ENCODE measurements at regions not wholly inside any gene's neighbourhood (a gene's known extent, or its start where the extent isn't known, plus 50 kb on each side); places are given as distances from the start of the nearest gene placed in this dataset.
"Not testable (repeated sequence)": the region's sequence is repeated elsewhere in the genome, so short reads cannot be mapped to it uniquely, and the experiment has no call there.

DNA sequence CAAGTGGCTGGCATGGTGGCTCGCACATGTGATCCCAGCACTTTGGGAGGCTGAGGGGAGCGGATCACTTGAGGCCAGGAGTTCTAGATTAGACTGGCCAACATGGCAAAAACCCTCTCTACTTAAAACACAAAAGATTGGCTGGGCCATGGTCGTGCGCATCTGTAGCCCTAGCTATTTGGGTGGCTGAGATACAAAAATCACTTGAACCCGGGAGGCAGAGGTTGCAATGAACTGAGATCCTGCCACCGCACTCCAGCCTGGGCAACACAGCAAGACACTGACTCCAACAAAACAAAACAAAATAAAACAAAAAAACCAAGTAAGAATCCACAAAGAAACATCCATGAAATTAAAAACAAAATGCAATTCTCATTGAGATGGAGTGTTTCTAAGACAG, 630.6 kb downstream of the UQCRFS1 start:
- no peak for DNase-seq

DNA sequence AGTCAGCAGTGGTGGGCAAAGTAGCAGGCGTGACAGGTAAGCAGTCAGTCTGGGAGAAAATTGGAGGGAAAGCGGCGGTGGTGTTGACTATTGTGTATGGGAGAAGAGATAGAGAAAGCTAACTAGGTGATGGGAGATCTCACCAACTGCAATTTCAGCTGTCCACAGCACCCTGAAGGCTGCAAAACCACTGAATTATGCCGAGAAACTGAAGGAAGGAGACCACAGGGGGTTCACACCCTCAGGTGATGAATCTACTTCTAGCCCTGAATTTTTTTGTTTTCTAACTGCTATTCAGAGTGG, 631.5 kb downstream of the UQCRFS1 start:
- no peak for DNase-seq

DNA sequence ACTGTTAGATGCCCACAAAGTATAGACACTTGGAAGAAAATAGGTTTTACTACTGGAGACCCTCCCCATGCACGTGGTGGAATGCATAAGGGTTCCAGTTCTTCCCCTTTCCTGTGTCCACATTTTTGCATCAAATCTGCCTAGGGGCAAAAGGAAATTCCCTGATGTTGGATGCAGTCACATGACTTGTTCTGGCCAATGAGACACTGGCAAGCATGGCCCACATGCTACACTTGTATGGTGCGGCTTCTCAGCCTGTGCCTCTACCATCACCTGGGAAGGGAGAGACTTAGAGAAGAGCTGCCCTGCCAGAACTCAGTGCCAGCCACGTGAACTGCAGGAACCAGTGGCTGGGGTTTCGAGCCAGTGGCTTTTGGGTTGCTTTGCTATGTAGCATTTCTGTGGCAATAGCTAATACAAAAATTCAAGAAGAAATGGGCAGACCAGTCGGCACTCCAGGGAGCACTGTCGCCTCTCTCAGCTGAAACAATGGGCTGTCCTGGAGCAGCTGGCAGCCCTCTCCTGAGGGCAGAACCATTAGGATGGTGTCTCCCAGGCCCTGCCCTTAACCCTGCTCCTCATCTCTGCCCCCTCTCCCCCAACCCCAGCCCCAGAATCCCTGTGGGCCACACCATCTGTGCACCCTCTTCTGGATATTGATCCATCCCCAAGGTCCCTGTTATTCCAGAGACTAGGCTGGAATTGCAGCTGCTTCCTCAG, 634.0 kb downstream of the UQCRFS1 start:
- DNase-seq, result no peak

DNA sequence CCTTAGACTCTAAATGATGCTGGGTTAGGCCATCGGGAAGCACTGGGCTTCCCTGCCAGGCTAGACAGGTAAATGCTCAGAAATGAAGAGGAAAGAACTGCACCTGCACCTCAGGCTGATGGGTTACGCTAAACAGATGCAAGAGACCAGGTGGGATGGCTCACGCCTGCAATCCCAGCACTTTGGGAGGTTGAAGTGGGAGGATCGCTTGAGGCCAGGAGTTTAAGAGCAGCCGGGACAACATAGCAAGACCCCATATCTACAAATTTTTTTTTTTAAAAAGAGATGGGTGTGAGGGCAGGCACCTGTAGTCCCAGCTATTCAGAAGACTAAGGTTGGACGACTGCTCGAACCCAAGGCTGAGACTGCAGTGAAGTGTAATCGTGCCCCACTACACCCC, 634.7 kb downstream of the UQCRFS1 start:
- DNase-seq, result no peak

DNA sequence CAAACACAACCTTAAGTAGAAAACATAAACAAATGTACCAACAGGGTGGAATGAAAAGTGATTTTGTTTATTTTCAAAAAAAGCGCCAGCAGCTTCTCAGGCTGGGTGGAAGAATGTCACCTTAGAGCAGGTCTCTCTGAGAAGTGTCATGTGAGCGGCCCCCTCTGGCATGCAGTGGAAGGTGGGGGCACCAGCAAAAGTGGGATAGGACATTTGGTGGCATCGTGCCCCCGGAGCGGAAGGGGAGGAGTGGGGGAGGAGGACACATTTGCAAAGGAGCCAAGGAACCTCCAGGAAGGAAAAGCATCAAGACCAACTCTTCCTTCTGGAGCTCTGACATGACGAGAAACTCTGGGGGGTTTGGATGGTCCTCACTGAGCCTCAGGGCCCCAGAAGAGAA, 635.3 kb downstream of the UQCRFS1 start:
- no peak for DNase-seq

DNA sequence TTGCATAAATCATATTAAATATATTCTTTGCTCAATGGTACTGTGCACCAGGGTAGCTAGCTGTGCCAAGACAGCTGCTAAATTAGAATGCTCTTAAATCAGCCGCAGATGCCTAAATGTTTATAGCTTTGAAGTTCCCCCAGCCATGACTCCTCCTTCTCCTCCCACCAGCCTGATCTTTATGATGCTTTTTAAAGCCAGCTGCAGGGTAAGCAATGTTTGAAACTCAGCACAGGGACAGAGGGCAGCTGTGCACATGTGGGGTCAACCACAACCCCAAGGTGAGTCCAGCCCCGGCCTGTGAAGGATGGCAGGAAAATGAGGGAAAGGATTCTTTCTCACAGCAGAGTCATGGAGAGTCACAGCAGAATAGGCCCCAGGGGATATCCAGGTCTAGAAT, 635.7 kb downstream of the UQCRFS1 start:
- no peak for DNase-seq

DNA sequence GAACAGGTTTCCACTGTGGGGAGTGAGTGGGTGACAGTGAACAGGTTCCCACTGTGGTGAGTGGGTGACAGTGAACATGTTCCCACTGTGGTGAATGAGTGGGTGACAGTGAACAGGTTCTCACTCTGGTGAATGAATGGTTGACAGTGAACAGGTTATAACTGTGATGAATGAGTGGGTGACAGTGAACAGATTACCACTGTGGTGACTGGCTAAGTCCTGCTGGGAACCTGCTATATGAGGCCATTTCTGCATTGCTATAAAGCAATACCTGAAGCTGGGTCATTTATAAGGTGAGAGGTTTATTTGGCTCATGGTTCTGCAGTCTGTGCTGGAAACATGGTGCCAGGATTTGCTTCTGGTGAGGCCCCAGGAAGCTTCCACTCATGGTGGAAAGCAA, 637.1 kb downstream of the UQCRFS1 start:
- DNase-seq, result no peak

DNA sequence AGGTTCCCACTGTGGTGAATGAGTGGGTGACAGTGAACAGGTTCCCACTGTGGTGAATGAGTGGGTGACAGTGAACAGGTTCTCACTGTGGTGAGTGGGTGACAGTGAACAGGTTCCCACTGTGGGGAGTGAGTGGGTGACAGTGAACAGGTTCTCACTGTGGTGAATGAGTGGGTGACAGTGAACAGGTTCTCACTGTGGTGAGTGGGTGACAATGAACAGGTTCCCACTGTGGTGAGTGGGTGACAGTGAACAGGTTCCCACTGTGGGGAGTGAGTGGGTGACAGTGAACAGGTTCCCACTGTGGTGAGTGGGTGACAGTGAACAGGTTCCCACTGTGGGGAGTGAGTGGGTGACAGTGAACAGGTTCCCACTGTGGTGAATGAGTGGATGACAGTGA, 637.6 kb downstream of the UQCRFS1 start:
- DNase-seq, result not testable (repeated sequence)

DNA sequence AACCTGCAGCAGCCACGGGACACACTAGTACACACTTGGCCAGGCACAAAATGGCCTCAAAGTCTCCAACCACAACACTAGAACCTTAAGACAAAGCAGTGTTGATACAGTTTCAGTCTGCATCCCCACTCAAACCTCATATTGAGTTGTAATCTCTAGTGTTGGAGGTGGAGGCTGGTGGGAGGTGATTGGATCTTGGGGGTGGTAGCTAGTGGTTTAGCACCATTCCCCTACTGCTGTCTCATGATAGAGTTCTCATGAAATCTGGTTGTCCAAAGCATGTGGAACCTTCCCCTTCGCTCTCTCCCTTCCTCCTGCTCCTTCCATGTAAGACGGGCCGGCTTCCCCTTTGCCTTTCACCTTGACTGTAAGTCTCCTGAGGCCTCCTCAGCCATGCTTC, 638.7 kb downstream of the UQCRFS1 start:
- DNase-seq, result no peak

DNA sequence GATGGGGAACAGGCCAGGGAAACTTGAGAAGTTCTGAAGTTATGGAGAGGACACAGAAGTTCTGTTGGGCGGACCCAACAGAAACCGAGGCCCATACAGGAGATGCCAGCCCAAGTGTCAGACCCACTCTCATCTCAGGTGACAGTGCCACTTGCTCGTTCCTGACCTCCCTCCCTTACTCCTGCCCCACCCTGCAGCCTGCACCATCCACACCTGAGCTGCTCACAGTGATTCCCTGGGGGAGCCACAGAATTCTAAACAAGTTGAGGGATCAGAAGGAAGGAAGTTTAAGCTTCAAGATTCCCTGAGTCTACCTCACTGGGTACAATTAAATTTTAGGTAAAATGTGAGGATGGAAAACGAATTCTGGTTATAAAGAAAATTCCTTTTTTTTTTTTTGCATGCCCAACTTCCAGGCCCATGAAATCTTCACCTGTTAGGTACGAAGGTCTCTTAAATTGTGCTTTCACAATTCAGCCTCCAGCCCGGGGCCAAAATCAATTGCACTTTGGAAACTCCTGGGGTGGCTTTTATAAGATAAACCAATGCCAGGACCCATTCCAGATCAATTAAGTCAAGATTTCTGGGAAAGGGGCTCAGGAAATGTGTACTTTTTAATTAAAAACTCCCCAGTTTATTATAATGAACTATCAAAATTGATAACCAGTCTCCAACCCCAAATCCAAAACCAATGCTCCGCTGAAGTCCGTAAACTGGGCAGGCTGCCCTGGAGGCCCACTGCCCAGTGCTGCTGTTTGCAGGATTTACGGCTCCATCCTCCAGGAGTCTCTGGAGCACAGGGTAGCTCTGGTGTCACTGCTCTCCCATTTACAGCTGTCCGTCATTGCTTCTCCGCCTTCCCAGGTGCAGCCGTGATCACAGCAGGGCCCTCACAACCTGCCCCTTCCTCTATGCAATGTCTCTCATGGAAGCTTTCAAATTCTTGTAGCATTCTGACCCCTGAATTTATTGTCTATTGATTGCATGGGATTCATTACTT, 643.5 kb downstream of the UQCRFS1 start:
- DNase-seq, result no peak

DNA sequence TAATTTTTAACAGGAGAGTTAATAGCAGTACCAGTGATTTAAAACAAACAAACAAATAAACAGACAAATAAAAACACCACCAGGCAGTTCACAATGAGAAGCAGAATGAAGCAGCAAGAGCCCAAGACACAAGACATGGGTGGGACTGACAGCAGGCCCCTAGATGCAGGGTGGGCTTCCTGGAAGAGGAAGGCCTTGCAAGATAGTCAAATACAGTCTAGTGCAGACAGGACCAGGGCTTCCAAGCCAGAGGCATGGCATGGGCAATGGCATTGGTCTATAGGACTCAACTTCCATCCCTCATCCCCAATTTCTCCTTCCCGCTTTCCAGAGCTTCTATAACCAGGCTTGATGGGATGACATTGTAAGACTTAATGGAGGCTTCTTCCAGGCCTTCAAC, 645.1 kb downstream of the UQCRFS1 start:
- DNase-seq, result no peak

DNA sequence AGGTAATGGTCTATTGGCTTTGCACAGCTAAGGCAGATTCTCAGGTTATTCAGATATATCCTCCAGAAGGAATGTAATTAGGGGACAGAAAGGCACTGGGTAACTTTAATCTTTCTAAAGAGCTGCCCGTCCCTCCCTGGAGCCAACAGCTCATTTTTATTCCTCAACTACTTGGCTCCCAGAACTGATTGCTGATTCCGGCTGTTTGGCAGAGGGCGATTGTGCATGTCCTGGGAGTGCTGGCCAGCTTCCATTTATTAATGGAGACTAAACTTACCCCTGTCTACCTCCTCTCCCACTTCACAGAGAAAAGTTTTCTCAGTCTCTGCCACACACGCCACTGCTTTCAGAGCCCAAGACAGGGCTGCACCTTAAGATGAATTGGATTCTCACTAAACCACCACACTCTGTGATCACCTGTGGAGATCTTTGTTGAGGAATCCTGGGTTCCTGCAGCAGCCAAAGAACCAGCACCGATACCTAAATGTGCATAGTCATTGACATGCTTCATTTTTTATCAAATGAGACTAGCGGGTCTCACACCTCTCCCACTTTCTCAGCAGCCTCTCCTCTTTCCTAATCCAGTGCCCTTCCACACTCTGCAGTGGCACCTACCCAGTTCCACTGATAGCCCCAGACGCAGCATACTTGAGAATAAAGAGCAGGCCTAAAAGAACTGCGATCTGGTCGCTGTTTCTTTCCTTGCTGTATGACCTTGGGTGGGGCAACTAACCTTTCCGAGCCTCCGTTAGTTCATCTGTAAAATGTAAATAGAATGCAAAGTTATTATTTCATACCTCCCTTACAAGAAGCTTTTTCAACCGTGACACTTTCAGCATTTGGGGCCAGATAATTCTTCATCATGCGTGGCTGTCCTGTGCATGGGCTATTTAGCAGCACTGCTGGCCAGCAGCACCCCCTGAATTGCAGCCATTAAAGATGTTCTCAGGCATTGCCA, 648.7 kb downstream of the UQCRFS1 start:
- DNase-seq, result no peak

DNA sequence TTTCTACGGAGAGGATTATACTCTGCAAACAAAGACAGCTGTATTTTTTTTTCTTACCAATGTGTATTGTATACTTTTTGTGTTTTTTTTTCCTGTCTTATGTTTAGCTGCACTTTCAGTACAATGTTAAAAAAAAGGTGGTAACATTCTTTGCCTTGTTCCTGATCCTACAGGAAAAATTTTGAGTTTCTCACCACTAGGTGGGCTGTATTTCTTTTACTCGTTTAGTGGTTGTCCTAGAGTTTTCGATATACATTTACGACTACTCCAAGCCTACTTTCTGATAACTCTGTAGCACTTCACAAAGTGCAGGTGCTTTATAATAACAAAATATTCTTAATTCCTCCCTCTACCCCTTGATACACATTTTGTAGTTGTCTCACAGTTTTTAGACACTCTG, 652.2 kb downstream of the UQCRFS1 start:
- DNase-seq, result no peak

DNA sequence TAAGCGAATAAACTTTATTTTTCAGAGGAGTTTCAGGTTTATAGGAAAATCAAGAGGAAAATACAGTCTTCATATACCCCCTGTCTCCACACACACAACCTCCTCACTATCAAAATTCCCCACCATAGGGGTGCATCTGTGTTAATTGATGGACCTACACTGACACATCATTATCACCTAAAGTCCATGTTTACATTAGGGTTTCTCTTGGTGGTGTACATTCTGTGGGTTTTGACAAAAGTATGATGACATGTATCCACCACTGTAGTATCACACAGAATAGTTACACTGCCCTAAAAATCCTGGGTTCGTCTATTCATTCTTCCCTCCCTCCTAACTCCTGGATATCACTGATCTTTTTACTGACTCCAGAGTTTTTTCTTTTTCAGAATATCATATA, 654.2 kb downstream of the UQCRFS1 start:
- DNase-seq, result no peak

DNA sequence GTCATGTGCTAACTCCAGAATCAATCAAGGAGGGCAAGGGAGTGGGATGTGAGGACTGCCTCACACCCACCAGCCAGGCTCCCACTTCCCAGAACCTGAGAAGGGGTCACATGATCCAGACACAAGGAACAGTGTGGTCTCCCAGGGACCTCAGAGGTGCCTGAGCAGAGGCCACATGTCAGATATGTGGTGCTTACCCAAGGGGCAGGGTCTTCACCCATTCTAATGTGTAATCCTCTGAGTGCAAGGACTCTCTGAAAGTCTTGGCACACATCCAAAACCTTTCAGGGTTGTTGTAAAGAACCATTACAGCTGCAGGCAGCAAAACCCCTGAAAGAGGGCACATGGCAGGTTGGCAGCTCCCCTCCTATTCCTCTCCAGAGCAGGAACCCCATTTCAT, 656.6 kb downstream of the UQCRFS1 start:
- no peak for DNase-seq

DNA sequence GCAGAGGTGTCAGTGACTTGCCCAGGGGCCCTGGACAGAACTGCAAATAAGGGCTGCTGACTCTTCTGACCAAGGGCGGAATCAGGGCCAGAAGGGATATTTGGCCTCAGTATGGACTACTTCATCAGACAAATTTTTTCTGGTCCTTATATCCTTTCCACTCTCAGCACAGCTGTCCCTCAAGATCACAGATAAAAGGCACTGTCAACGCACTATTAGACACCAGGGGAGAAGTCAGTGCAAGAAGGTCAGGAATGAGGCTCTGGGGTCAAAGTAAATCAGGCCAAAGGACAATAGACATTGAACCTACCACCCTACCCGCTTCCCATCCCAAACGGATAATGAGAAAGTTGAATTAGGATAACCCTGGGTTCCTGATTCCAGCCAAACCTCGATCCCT, 657.6 kb downstream of the UQCRFS1 start:
- DNase-seq, result no peak

DNA sequence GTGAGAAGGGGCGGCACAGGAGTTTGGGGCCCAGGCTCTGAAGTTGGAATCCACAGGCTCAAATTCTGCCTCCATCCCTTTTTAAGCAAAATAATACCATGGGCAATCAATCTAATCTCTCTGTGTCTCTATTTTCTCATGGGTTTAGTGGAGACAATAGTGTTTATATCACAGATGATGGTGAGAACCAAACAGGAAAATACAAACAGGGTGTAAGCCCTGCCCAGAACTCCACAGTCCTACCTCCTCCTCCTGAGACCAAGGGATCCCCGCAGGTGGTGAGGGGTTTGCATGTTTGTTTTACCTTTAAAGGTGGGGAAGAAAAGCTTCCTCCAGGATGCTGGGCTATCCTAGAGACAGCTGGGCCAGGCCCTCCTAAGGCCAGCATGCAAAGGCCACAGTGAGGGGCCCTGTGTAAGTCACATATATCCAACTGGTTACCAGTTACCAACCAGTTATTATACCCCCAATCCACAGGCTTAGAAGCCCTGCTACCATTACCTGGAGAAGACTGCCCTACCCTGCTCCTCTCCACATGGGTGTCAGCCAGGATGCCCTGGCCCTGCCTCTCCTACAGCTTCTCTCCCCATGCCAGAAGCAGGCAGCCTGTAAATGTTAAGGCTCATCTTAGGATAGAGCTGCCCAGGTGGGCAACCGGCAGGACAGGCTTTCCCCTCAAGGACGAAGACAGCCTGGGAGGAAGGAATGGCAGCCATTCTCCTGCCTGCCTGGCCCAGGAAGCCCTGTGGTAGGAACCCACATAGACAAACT, 658.4 kb downstream of the UQCRFS1 start:
- DNase-seq, result no peak

DNA sequence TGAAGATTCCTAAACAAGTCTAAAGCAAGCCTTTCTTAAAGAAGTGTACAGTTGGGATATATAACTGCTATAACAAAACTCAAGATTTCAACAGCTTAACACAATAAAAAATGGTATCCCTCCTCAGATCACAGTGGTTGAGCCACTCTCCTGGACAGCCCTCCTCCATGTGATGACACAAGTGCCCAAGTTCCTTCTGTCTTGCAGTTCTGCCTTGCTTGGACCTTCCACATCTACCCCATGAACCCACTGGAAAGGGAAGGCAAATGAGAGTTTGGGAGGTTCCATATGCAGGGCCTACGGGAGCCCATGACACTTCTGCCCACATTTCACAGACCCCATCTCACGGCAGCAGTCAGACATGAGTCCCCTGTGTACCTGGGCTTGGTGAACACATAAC, 659.2 kb downstream of the UQCRFS1 start:
- no peak for DNase-seq

DNA sequence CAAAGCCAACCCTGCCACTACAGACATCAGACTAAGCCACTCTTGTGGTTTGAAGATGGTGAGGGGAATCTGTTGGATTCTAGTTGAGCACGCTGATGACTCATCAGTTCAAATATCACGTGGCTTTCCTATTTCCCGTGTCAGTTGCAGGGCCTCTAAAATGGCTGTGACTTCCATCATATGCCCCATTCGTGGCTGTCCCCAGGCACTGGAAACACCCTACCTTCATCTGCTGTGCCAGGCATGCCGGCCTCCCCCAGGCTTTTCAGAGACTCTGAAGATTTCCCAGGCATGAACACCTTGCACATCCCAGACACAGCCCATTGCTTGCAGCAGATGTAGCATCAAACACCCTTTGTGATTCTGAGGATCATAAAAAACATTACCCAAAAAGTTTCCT, 659.9 kb downstream of the UQCRFS1 start:
- DNase-seq, result no peak

DNA sequence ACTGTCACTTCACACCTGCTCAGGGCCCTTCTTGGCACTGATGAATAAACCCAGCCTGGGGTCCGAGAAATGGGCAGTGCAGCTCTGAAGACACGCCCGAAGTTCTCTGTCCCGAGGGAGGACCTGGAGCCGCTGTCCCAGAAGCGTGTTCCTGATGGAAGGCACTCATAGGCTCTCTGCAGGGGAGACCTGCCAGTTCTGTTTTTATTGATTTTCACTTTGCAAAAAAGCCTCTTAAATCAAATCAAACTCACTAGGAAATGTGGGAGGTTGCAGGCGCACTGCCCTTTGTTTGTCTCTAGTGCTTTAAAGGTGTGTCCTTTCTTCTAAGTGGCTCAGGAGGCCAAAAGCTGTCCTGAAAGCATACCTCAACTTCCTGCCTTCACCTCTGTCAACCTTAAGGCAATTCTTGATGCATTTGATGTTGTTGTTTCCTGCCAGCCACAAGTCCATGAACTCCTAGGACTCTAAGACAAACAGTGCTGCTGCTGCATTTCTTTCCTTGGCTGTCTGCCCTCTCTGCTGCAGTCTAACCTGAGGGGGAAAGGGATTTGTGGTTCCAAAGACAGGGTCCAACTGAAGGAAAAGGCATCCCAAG, 663.2 kb downstream of the UQCRFS1 start:
- no peak for DNase-seq

DNA sequence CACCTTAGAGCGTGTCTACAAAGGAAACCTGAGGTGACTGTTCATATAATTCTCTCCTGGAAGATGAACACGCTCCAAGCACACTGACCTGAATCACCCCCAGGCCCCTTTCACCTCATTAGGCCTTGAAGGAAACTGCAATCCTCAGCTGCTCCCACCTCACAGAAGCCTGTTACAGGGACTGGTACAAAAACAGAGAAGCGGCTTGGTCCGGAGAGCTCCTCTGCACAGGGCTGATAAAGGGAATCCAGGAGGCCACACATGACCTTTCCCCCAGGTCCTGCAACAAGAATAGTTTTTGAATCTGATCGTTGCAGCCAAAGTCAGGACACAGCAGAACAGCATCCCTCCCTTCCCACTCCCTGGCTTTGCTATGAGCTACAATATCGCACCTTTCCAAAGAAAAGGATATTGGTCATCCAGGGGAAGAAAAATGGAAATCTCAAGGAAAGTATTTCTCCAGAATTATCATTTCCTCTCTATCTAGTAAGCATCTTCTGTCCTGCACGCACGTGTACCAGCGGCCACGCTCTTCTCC, 666.7 kb downstream of the UQCRFS1 start:
- DNase-seq, result no peak

DNA sequence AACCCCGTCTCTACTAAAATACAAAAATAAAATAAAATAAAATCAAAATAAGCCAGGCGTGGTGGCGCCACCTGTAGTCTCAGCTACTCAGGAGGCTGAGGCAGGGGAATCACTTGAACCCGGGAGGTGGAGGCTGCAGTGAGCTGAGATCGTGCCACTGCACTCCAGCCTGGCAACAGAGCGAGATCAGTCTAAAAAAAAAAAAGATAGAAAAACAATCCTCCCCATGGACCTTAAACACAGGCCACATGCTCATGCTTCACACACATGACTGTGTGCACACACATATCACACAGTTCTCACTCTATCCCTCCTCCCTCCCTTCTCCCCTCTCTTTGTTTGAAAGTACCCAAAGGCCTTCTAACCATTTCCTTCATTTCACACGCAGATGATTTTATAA, 667.6 kb downstream of the UQCRFS1 start:
- DNase-seq, result not testable (repeated sequence)
